ENCODE measurements at regions not wholly inside any gene's neighbourhood (a gene's known extent, or its start where the extent isn't known, plus 50 kb on each side); places are given as distances from the start of the nearest gene placed in this dataset.

- DNase-seq (ENCODE audit: low read depth, low spot score): no peak
Observed at GRCh38 chr14:76948976-76949375, 79.5 kb downstream of the IRF2BPL start.

- no peak for DNase-seq (ENCODE audit: low read depth, low spot score)
Observed at GRCh38 chr14:76948213-76948947, 80.1 kb downstream of the IRF2BPL start.

GRCh38 chr14:76947838-76948184 lies 80.7 kb downstream of the IRF2BPL start:
- DNase-seq (ENCODE audit: low read depth, low spot score): no peak

GRCh38 chr14:76947078-76947837 lies 81.2 kb downstream of the IRF2BPL start:
- peak; percentile 50 for DNase-seq (ENCODE audit: low read depth, low spot score)

- DNase-seq (ENCODE audit: low read depth, low spot score): no peak
Observed at GRCh38 chr14:76946753-76947077, 81.8 kb downstream of the IRF2BPL start.

GRCh38 chr14:76943072-76943471 lies 85.4 kb downstream of the IRF2BPL start:
- no peak for DNase-seq (ENCODE audit: low read depth, low spot score)

- no peak for DNase-seq (ENCODE audit: low read depth, low spot score)
Observed at GRCh38 chr14:76941946-76942805, 86.3 kb downstream of the IRF2BPL start.

- no peak for DNase-seq (ENCODE audit: low read depth, low spot score)
Observed at GRCh38 chr14:76941544-76941943, 87.0 kb downstream of the IRF2BPL start.

- DNase-seq (ENCODE audit: low read depth, low spot score): no peak
Observed at GRCh38 chr14:76940021-76940760, 88.3 kb downstream of the IRF2BPL start.

- no peak for DNase-seq (ENCODE audit: low read depth, low spot score)
Observed at GRCh38 chr14:76939015-76939742, 89.3 kb downstream of the IRF2BPL start.

GRCh38 chr14:76938092-76938500 lies 90.4 kb downstream of the IRF2BPL start:
- DNase-seq (ENCODE audit: low read depth, low spot score): no peak

GRCh38 chr14:76937181-76938091 lies 91.1 kb downstream of the IRF2BPL start:
- DNase-seq (ENCODE audit: low read depth, low spot score): no peak

- DNase-seq (ENCODE audit: low read depth, low spot score): no peak
Observed at GRCh38 chr14:76936483-76936882, 92.0 kb downstream of the IRF2BPL start.

GRCh38 chr14:76933515-76933914 lies 95.0 kb downstream of the IRF2BPL start:
- no peak for DNase-seq (ENCODE audit: low read depth, low spot score)

GRCh38 chr14:76931631-76932402 lies 96.7 kb downstream of the IRF2BPL start:
- DNase-seq (ENCODE audit: low read depth, low spot score): no peak

- no peak for DNase-seq (ENCODE audit: low read depth, low spot score)
Observed at GRCh38 chr14:76930549-76930948, 98.0 kb downstream of the IRF2BPL start.

- DNase-seq (ENCODE audit: low read depth, low spot score): no peak
Observed at GRCh38 chr14:76929927-76930326, 98.6 kb downstream of the IRF2BPL start.

GRCh38 chr14:76927971-76928700 lies 100.4 kb downstream of the IRF2BPL start:
- DNase-seq (ENCODE audit: low read depth, low spot score): no peak

Data from activated naive CD8-positive, alpha-beta T cell treated with anti-CD3 and anti-CD28 coated beads, Interleukin-2, amount 50 U/mL, for 16 hours (primary cell).